Fibroblast of lung (primary cell): ENCODE measurements at regions not wholly inside any gene's neighbourhood (a gene's known extent, or its start where the extent isn't known, plus 50 kb on each side); places are given as distances from the start of the nearest gene placed in this dataset.

ENCODE experiments used
- CTCF ChIP-seq, 2 donors: IDR thresholded peaks in 1 of 2; conservative IDR thresholded peaks in 1 of 2; 1 replicate in 1 of 2; 2 replicates in 1 of 2; pipeline ENCODE4 v1.5.1; 2011 to 2012; ENCODE audit warnings: low read length in 2 of 2, control low read depth in 1 of 2, inconsistent platforms in 1 of 2, low read depth in 1 of 2, mild to moderate bottlenecking in 1 of 2
- EZH2 ChIP-seq: IDR thresholded peaks from 2 replicates; pipeline ENCODE4 v1.5.1; 2012; ENCODE audit warnings: low read length, control low read depth, mild to moderate bottlenecking; ENCODE audit errors: missing control alignments

- TF ChIP-seq CTCF (conservative IDR thresholded peaks at IDR 0.05 in 1 of 2, IDR thresholded peaks at IDR 0.05 in 1 of 2; ENCODE audit: low read depth in 1 of 2, low read length in 2 of 2) (peak in 1 of 2 donors; percentile 2), EZH2 (no peak)
Measured at GRCh38 chr11:130601141-130601540, 152.7 kb downstream of the ADAMTS15 start.
